ENCODE measurements at regions not wholly inside any gene's neighbourhood (a gene's known extent, or its start where the extent isn't known, plus 50 kb on each side); places are given as distances from the start of the nearest gene placed in this dataset.

- TF ChIP-seq POLR2A (IDR thresholded peaks at IDR 0.05) (no peak), CTCF (IDR thresholded peaks at IDR 0.05) (no peak)
- Histone ChIP-seq H3K4me1 (no peaks in the 10 kb centered on the region), H3K27ac (no peak overlapping the region), H3K9me3 (no peaks in the 10 kb centered on the region), H3K27me3 (no peaks in the 10 kb centered on the region), H3K36me3 (no peaks in the 10 kb centered on the region), H3K4me3 (no peak overlapping the region)
- no peak for DNase-seq
- intact Hi-C loops (cut with DNase I; ENCODE audit: low total_unique reads) = no loop called here
These were observed 1131.1 kb downstream of the SLITRK1 start for GRCh38 chr13:82751206-82751605.

GRCh38 chr13:82749551-82749950 is 1132.7 kb downstream of the SLITRK1 start:
- no peaks in the 10 kb centered on the region for H3K27me3 ChIP-seq
- DNase-seq = no peak
- intact Hi-C loops (cut with DNase I; ENCODE audit: low total_unique reads) = no loop called here
- H3K4me1 ChIP-seq = no peaks in the 10 kb centered on the region
- no peak overlapping the region for H3K27ac ChIP-seq
- H3K36me3 ChIP-seq = no peaks in the 10 kb centered on the region
- no peaks in the 10 kb centered on the region for H3K9me3 ChIP-seq
- H3K4me3 ChIP-seq = no peak overlapping the region
- TF ChIP-seq CTCF (IDR thresholded peaks at IDR 0.05) (no peak), POLR2A (IDR thresholded peaks at IDR 0.05) (no peak)

- TF ChIP-seq CTCF (IDR thresholded peaks at IDR 0.05) = no peak
- no peak for DNase-seq
- intact Hi-C loops (cut with DNase I; ENCODE audit: low total_unique reads) = no loop called here
- H3K4me1 ChIP-seq = no peaks in the 10 kb centered on the region
- no peak overlapping the region for H3K4me3 ChIP-seq
- H3K9me3 ChIP-seq = no peaks in the 10 kb centered on the region
- H3K36me3 ChIP-seq = no peaks in the 10 kb centered on the region
- H3K27me3 ChIP-seq = no peaks in the 10 kb centered on the region
- no peak overlapping the region for H3K27ac ChIP-seq
These were observed 1134.3 kb downstream of the SLITRK1 start for GRCh38 chr13:82747958-82748357.

GRCh38 chr13:82747291-82747690 is 1135.0 kb downstream of the SLITRK1 start:
- Histone ChIP-seq H3K4me3 (no peak overlapping the region), H3K9me3 (no peaks in the 10 kb centered on the region), H3K27me3 (no peaks in the 10 kb centered on the region), H3K36me3 (no peaks in the 10 kb centered on the region), H3K27ac (no peak overlapping the region), H3K4me1 (no peaks in the 10 kb centered on the region)
- intact Hi-C loops (cut with DNase I; ENCODE audit: low total_unique reads) = no loop called here
- TF ChIP-seq CTCF (IDR thresholded peaks at IDR 0.05) (no peak), POLR2A (IDR thresholded peaks at IDR 0.05) (no peak)
- DNase-seq = no peak

- no peak overlapping the region for H3K27ac ChIP-seq
- DNase-seq = no peak
These were observed 1141.8 kb downstream of the SLITRK1 start for GRCh38 chr13:82740442-82740841.

More at GRCh38 chr13:82740442-82740841, 1141.8 kb downstream of the SLITRK1 start:
- TF ChIP-seq POLR2A (IDR thresholded peaks at IDR 0.05) (no peak), CTCF (IDR thresholded peaks at IDR 0.05) (no peak)
- Histone ChIP-seq H3K9me3 (no peaks in the 10 kb centered on the region), H3K4me1 (no peaks in the 10 kb centered on the region), H3K4me3 (no peak overlapping the region), H3K36me3 (no peaks in the 10 kb centered on the region), H3K27me3 (no peaks in the 10 kb centered on the region)
- intact Hi-C loops (cut with DNase I; ENCODE audit: low total_unique reads) = no loop called here
